ENCODE measurements at regions not wholly inside any gene's neighbourhood (a gene's known extent, or its start where the extent isn't known, plus 50 kb on each side); places are given as distances from the start of the nearest gene placed in this dataset.

DNA sequence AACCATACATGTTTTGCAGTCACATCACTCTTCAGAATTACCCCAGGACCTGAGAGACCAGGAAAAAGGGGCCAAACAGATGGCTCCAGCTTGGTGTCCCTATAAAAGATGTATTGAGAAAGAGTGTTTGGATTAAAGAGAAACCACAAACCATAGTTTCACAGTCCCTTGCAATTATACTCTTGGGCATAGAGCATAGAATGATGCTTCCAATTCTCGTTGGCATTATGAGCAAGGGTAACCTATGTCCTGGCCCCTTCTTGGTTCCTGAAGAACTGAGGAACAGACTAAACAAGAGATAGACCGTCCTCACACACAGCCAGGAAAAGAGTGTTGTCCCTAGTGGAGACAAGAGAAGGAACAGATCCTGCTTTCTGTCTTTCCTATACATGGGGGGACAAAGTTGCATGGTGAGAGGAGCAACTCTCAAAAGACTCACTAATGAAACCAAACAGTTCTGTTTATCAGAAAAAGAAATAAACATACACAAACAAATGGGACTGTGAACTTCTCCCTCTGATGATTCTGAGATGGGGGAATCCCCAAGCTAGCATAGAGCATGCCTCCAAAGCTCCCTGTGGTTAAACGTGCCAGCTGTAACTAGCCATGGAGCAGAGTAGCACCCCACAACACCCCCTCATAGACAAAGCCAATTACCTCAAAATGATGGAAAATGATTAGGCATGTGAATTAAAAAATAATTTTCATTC lies 908.6 kb downstream of the NTRK3 start:
- no peak for DNase-seq

DNA sequence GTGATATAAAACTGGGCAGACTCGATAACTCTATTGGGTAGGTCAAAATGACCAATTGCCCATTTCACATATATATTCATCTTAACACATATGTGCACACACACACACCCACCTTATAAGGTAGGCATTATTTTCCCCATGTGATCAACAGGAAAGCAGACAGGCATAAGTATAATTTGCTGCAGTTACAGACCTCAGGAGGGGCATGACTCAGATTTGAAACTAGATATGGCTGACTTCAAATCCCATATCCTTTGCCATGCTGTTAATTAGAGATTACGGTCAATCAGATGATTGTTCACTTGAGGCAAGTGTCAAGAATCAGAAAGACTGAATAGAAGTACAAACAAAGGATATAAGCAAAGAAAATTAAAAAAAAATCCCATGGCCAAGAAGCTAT lies 910.6 kb downstream of the NTRK3 start:
- no peak for DNase-seq

GRCh38 chr15:87343966-87344365 lies 912.6 kb downstream of the NTRK3 start:
- no peak for DNase-seq

- DNase-seq, result no peak
Measured at GRCh38 chr15:87340370-87340769, 916.2 kb downstream of the NTRK3 start.

GRCh38 chr15:87326269-87326668 lies 930.3 kb downstream of the NTRK3 start:
- DNase-seq, result no peak

- DNase-seq, result no peak
Measured at GRCh38 chr15:87322870-87323269, 933.7 kb downstream of the NTRK3 start.

DNA sequence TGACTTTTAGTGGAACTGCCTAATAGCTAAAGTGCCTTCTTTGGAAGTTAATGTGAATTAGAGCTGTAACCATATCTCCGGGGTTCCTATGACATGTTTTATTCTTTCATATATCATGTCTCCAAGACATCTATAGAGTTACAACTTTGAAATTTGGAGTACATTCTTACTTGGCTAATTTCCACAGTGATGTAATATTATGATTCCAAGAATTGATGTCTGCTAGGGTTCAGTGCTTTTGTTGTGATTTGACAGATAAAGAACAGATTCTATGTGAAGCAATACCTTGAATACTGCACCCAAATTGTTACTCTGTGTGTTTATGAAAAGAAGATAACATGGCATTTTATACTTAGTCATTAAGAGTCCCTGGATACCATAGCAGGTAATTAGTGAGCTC lies 934.3 kb downstream of the NTRK3 start:
- DNase-seq, result no peak

DNA sequence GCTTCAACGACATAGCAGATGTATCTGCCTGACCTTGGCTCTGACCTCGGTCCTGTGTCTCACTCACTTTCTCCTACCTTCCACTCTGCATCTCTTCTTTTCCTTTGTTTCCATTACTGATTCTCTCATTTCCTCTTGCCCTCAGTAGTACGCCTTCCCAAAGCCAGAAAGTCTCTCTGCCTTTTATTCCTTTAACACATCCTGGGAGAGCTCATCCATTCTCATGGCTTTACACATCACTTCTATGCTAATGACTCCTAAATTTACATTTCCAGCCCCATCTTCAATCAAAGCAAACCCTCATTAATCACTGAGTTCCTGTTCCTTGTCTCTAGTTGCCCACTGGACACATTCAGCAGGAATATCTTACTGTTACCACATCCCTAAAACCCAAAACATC lies 938.6 kb downstream of the NTRK3 start:
- DNase-seq, result no peak

GRCh38 chr15:87312221-87312620 lies 944.3 kb downstream of the NTRK3 start:
- DNase-seq, result no peak

DNA sequence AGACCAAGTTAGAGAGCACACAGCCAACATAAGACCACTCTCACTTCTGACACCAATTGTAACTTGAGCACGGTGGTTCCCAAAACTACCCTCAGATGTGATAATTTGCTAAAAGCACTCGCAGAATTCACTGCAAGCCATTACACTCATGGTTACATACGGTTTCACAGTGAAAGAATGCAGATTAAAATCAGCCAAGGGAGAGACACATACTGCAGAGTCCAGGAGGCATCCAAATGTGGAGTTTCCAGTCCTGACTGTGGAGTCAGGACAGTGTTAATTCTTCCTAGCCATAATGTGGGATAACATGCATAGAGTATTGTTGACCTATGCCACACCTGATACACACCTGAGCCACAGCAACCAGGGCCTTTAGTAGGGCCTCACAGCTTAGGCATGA lies 956.4 kb downstream of the NTRK3 start:
- DNase-seq, result no peak

DNA sequence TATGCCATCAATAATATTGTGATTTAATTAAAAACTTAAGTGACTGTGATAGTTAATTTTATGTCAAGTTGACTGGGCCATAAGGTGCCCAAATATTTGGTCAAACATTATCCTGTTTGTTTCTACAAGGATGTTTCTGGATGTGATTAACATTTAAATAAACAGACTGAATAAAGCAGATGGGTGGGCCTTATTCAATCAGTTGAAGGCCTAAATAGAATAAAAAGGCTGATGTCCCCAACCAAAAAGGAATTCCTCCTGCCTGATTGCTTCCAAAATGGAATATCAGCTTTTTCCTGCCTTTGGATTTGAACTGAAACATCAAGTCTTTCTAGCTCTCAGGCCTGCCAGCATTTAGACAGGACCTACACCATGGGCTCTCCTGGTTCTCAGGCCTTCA lies 961.7 kb downstream of the NTRK3 start:
- DNase-seq, result no peak

DNA sequence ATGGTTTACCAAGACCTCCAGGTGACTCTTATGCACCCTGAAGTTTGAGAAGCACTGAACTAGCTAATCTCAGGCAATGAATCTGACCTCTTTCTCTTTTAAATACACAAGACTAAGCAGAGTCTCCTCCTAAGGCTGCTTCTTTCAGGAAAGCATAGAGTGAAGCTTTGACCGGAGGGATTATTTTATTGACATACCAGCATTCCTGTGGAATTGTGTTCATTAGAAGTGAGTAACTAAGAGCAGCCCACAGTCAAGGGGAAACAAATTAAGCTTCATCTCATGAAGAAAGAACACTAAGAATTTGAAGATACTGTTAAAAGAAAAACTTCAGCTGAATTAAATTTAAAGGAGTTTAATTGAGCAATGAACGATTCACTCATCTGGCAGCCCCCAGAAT lies 963.5 kb downstream of the NTRK3 start:
- DNase-seq, result no peak

DNA sequence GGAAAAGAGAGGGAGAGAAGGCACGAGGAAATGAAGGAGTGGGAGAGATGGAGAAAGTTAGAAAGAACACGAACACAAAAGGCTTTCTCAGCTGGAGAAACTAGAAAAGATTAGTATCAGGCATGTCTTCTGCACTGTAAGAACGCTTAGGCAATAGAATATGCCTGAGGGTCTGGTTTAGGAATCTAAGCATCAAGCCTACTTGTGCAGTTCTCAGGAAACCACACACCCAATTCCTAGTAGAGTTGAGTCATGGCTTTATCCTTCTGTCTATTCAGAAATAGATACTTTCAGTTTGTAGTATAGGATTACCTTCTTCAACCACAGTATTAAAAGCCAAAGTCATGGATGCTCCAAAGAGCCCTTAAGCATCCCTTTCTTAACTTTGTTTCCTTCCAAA lies 969.4 kb downstream of the NTRK3 start:
- peak; percentile 64 for DNase-seq

DNA sequence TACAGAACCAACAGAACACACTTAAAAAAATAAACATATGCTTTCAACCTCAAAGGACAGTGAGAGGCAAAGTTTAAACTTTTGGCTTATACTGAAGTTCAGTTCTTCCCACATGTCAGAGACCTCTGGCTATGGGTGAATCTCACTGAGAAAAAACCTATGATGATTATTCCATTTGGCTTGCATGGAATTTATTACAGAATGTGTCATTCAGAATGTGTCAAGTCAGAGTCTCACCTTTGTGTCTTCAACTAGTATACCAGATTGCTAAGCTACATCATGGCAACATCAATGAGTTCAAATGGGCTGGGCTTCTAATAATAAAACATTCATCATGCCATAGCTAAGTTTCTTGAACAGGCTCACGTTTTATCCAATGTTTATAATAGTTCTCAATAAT lies 987.0 kb downstream of the NTRK3 start:
- DNase-seq, result no peak

GRCh38 chr15:87268675-87269074 lies 987.9 kb downstream of the NTRK3 start:
- DNase-seq, result no peak

- no peak for DNase-seq
Measured at GRCh38 chr15:87267798-87268197, 988.7 kb downstream of the NTRK3 start.

GRCh38 chr15:87263871-87264270 lies 992.7 kb downstream of the NTRK3 start:
- no peak for DNase-seq

GRCh38 chr15:87263296-87263695 lies 993.2 kb downstream of the NTRK3 start:
- no peak for DNase-seq

- no peak for DNase-seq
Measured at GRCh38 chr15:87245592-87245991, 1010.9 kb downstream of the NTRK3 start.

GRCh38 chr15:87243474-87243873 lies 1013.1 kb downstream of the NTRK3 start:
- no peak for DNase-seq

GRCh38 chr15:87239582-87240230 lies 1016.8 kb downstream of the NTRK3 start:
- no peak for DNase-seq

GRCh38 chr15:87238451-87239068 lies 1018.0 kb downstream of the NTRK3 start:
- DNase-seq, result no peak

DNA sequence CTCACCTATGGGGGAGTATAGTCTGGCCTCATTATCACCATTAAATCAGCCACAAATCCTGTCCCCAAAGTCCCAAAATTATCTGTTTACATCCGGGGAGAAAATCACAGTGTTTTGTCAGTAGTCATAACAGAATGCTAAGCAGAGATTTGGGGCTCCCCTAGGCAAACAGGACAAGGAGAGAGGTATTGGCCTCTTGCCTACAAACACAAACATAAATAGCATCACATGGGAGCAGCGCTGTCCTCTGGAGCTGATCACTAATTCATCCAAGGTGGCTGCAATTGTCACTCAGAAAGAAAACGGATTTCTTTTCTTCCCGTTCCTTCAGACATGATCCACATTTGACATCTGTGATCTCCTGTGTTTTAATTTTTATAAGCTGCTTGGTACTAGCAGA lies 1028.1 kb downstream of the NTRK3 start:
- no peak for DNase-seq

DNA sequence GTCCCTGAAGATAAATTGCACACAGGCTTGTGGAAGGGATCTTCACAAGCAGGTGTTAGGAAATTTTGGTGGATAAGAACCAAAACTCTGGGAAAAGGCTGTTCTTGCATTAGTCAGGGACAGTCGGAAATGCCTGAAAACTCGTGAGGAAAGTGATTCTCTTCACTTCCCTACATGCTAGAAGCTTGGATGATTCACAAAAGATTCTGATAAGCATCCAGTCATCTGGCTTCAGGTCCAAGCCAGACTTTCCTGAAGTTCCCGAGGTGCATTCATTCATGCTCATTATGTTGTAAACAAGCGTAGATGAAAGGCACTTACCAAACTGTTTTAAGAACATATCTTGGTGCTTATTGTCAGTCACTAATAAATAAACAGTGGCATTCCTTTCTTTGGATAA lies 1028.7 kb downstream of the NTRK3 start:
- DNase-seq, result no peak

DNA sequence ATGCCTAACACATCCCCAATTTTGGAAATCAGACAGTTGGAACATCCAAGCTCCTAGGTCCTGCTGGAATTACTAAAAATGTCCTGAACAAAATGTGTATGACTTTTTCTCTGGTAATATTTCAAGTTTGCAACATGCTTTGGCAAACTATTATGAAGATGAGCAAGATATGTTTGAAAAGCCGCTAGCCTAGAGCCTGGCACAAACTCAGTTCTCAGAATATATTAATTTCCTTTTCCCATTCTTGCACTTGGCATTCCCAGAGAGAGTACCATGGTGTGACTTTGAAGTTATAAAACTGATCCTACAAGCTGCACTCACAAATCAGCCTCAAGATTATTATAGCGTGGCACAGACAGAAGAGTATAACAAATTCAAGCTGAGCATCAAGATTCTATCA lies 1031.1 kb downstream of the NTRK3 start:
- DNase-seq, result no peak
